ENCODE measurements at regions not wholly inside any gene's neighbourhood (a gene's known extent, or its start where the extent isn't known, plus 50 kb on each side); places are given as distances from the start of the nearest gene placed in this dataset.
"Not testable (repeated sequence)": the region's sequence is repeated elsewhere in the genome, so short reads cannot be mapped to it uniquely, and the experiment has no call there.

- DNase-seq (ENCODE audit: low read depth in 2 of 2, low spot score in 1 of 2): no peak
Measured at GRCh38 chr7:106747804-106748203, 86.8 kb upstream of the CCDC71L start.

GRCh38 chr7:106749165-106749564 lies 88.2 kb upstream of the CCDC71L start:
- DNase-seq (ENCODE audit: low read depth in 2 of 2, low spot score in 1 of 2): no peak

GRCh38 chr7:106750773-106751172 lies 89.8 kb upstream of the CCDC71L start:
- no peak for DNase-seq (ENCODE audit: low read depth in 2 of 2, low spot score in 1 of 2)

GRCh38 chr7:106752367-106752766 lies 91.4 kb upstream of the CCDC71L start:
- DNase-seq (ENCODE audit: low read depth in 2 of 2, low spot score in 1 of 2): no peak

GRCh38 chr7:106755024-106755423 lies 94.1 kb upstream of the CCDC71L start:
- not testable (repeated sequence) for DNase-seq (ENCODE audit: low read depth in 2 of 2, low spot score in 1 of 2)

- no peak for DNase-seq (ENCODE audit: low read depth in 2 of 2, low spot score in 1 of 2)
Measured at GRCh38 chr7:106755641-106756040, 94.7 kb upstream of the CCDC71L start.

- no peak for DNase-seq (ENCODE audit: low read depth in 2 of 2, low spot score in 1 of 2)
Measured at GRCh38 chr7:106756071-106756470, 95.1 kb upstream of the CCDC71L start.

- no peak for DNase-seq (ENCODE audit: low read depth in 2 of 2, low spot score in 1 of 2)
Measured at GRCh38 chr7:106756884-106757283, 95.9 kb upstream of the CCDC71L start.

GRCh38 chr7:106757846-106758245 lies 96.9 kb upstream of the CCDC71L start:
- DNase-seq (ENCODE audit: low read depth in 2 of 2, low spot score in 1 of 2): no peak

GRCh38 chr7:106762845-106763244 lies 101.9 kb upstream of the CCDC71L start:
- DNase-seq (ENCODE audit: low read depth in 2 of 2, low spot score in 1 of 2): not testable (repeated sequence)

GRCh38 chr7:106763717-106764116 lies 101.4 kb upstream of the PIK3CG start:
- no peak for DNase-seq (ENCODE audit: low read depth in 2 of 2, low spot score in 1 of 2)

- no peak for DNase-seq (ENCODE audit: low read depth in 2 of 2, low spot score in 1 of 2)
Measured at GRCh38 chr7:106765727-106766355, 99.2 kb upstream of the PIK3CG start.

- no peak for DNase-seq (ENCODE audit: low read depth in 2 of 2, low spot score in 1 of 2)
Measured at GRCh38 chr7:106766551-106766950, 98.5 kb upstream of the PIK3CG start.

- DNase-seq (ENCODE audit: low read depth in 2 of 2, low spot score in 1 of 2): no peak
Measured at GRCh38 chr7:106767078-106767477, 98.0 kb upstream of the PIK3CG start.

GRCh38 chr7:106767498-106768323 lies 97.4 kb upstream of the PIK3CG start:
- no peak for DNase-seq (ENCODE audit: low read depth in 2 of 2, low spot score in 1 of 2)

- DNase-seq (ENCODE audit: low read depth in 2 of 2, low spot score in 1 of 2): no peak
Measured at GRCh38 chr7:106768324-106768751, 96.7 kb upstream of the PIK3CG start.

- DNase-seq (ENCODE audit: low read depth in 2 of 2, low spot score in 1 of 2): no peak
Measured at GRCh38 chr7:106770191-106770590, 94.9 kb upstream of the PIK3CG start.

GRCh38 chr7:106772655-106773108 lies 92.4 kb upstream of the PIK3CG start:
- DNase-seq (ENCODE audit: low read depth in 2 of 2, low spot score in 1 of 2): no peak

- DNase-seq (ENCODE audit: low read depth in 2 of 2, low spot score in 1 of 2): no peak
Measured at GRCh38 chr7:106773228-106773627, 91.9 kb upstream of the PIK3CG start.

GRCh38 chr7:106773721-106774120 lies 91.4 kb upstream of the PIK3CG start:
- DNase-seq (ENCODE audit: low read depth in 2 of 2, low spot score in 1 of 2): no peak

GRCh38 chr7:106774213-106774767 lies 90.8 kb upstream of the PIK3CG start:
- no peak for DNase-seq (ENCODE audit: low read depth in 2 of 2, low spot score in 1 of 2)

Data from stimulated activated CD8-positive, alpha-beta memory T cell treated with anti-CD3 and anti-CD28 coated beads, Interleukin-4, amount 100 ng/mL, for 1 hour (primary cell).